PC-9 (cell line): ENCODE measurements at regions not wholly inside any gene's neighbourhood (a gene's known extent, or its start where the extent isn't known, plus 50 kb on each side); places are given as distances from the start of the nearest gene placed in this dataset.

Source experiments
- BruUV-seq: library from RNA; stranded (reverse); fragments of 400-500 nt; replicated peaks from 2 replicates; lab custom pipeline; 2021; lab: Mats Ljungman, UMichigan
- CTCF ChIA-PET: fragments of 300-600 bp; sonication (Branson Sonifier 250); formaldehyde crosslinking; loops from one replicate; lab custom pipeline; 2022; ENCODE audit warnings: antibody characterized with exemption; lab: Charles Lee
- POLR2A ChIA-PET: fragments of 300-600 bp; sonication (Branson Sonifier 250); formaldehyde crosslinking; loops from one replicate; lab custom pipeline; 2022; ENCODE audit warnings: antibody characterized with exemption; ENCODE audit not compliant: unreplicated experiment; lab: Charles Lee
- DNase-seq, 2 experiments: peaks; one replicate each; pipeline versions ENCODE4 v3.0.0 to v3.0.0-alpha.2; 2015 to 2022; ENCODE audit warnings: mixed read lengths in 1 of 2
- H2AFZ ChIP-seq: fragments of 200-600 bp; sonication (generic); 2 replicates; pipeline ENCODE4 v1.8.1; 2017; ENCODE audit warnings: antibody characterized with exemption
- H3F3A ChIP-seq: fragments of 200-600 bp; sonication (generic); 2 replicates; pipeline ENCODE4 v1.8.1; 2017; ENCODE audit warnings: antibody characterized with exemption, mild to moderate bottlenecking, low read depth; ENCODE audit not compliant: insufficient read depth
- H3K27ac ChIP-seq: fragments of 200-600 bp; sonication (generic); 2 replicates; pipeline ENCODE4 v1.6.1; 2016; ENCODE audit warnings: mixed run types
- H3K27me3 ChIP-seq: fragments of 200-600 bp; sonication (generic); 2 replicates; pipeline ENCODE4 v1.6.1; 2016; ENCODE audit warnings: low read depth, mixed run types; ENCODE audit not compliant: insufficient read depth
- H3K36me3 ChIP-seq: fragments of 200-600 bp; sonication (generic); 2 replicates; pipeline ENCODE4 v1.6.1; 2016; ENCODE audit warnings: low read depth, mixed run types
- H3K4me1 ChIP-seq: fragments of 200-600 bp; sonication (generic); replicated peaks from 2 replicates; pipeline ENCODE4 v1.6.1; 2016; ENCODE audit warnings: mixed run types; ENCODE audit not compliant: insufficient read depth
- H3K4me2 ChIP-seq: fragments of 200-600 bp; sonication (generic); 2 replicates; pipeline ENCODE4 v1.6.1; 2017; ENCODE audit warnings: mixed run types
- H3K4me3 ChIP-seq: fragments of 200-600 bp; sonication (generic); 2 replicates; pipeline ENCODE4 v1.6.1; 2016; ENCODE audit warnings: mixed run types
- H3K79me2 ChIP-seq: fragments of 200-600 bp; sonication (generic); 2 replicates; pipeline ENCODE4 v1.6.1; 2017; ENCODE audit warnings: low read depth, mixed run types
- H3K9me2 ChIP-seq: fragments of 200-600 bp; sonication (generic); 2 replicates; pipeline ENCODE4 v1.8.1; 2017; ENCODE audit warnings: mild to moderate bottlenecking; ENCODE audit not compliant: insufficient read depth
- H3K9me3 ChIP-seq: fragments of 200-600 bp; sonication (generic); 2 replicates; pipeline ENCODE4 v1.8.1; 2016; ENCODE audit warnings: low read depth; ENCODE audit not compliant: insufficient read depth
- H4K20me1 ChIP-seq: fragments of 200-600 bp; sonication (generic); 2 replicates; pipeline ENCODE4 v1.8.1; 2017; ENCODE audit not compliant: insufficient read depth
- CTCF ChIP-seq: fragments of 200-600 bp; sonication (generic); conservative IDR thresholded peaks from 2 replicates; pipeline ENCODE4 v1.6.1; 2017; ENCODE audit warnings: mixed run types, antibody characterized with exemption, mild to moderate bottlenecking, moderate library complexity
- EZH2 ChIP-seq: fragments of 200-600 bp; sonication (generic); IDR thresholded peaks from 2 replicates; pipeline ENCODE4 v1.8.0; 2017; ENCODE audit warnings: antibody characterized with exemption, low read depth
- intact Hi-C: fragments of 100-400 bp; cut with micrococcal nuclease; formaldehyde crosslinking; loops from one replicate; pipeline ENCODE4 v1.10.0; 2022; ENCODE audit not compliant: unreplicated experiment

GRCh38 chr6:119960036-119960435 lies 610.5 kb upstream of the MAN1A1 start:
- DNase-seq: no peak
- ChIA-PET CTCF (no interaction called here), POLR2A (no interaction called here)
- no TSS peak for BruUV-seq
- no peak overlapping the region for H3K27ac ChIP-seq
- H4K20me1 ChIP-seq: no peaks in the 10 kb centered on the region
- H3K4me3 ChIP-seq: no peak overlapping the region
- H2AFZ ChIP-seq: no peak overlapping the region
- intact Hi-C loops: no loop called here
- TF ChIP-seq CTCF: no peak
- no peak for TF ChIP-seq EZH2
- H3K9me2 ChIP-seq: peaks cover 4% of the 10 kb centered on the region; the same call in 1 of the 2 replicates
- H3K4me1 ChIP-seq: no peaks in the 10 kb centered on the region
- no peaks in the 10 kb centered on the region for H3K9me3 ChIP-seq
- no peaks in the 10 kb centered on the region for H3F3A ChIP-seq
- H3K27me3 ChIP-seq: no peaks in the 10 kb centered on the region
- H3K36me3 ChIP-seq: no peaks in the 10 kb centered on the region
- H3K4me2 ChIP-seq: no peak overlapping the region
- H3K79me2 ChIP-seq: no peaks in the 10 kb centered on the region

GRCh38 chr6:119957195-119957594 lies 607.6 kb upstream of the MAN1A1 start:
- no peak overlapping the region for H3K27ac ChIP-seq
- POLR2A ChIA-PET: no interaction called here
- no TSS peak for BruUV-seq
- TF ChIP-seq CTCF: no peak
- TF ChIP-seq EZH2: no peak
- CTCF ChIA-PET: no interaction called here
- no peak for DNase-seq
- peaks cover 2% of the 10 kb centered on the region; the same call in 1 of the 2 replicates for H3K9me3 ChIP-seq
- no peak overlapping the region for H3K4me3 ChIP-seq
- H3K79me2 ChIP-seq: no peaks in the 10 kb centered on the region
- H3K27me3 ChIP-seq: no peaks in the 10 kb centered on the region
- H4K20me1 ChIP-seq: no peaks in the 10 kb centered on the region
- no peaks in the 10 kb centered on the region for H3K36me3 ChIP-seq
- H3K9me2 ChIP-seq: peaks cover 4% of the 10 kb centered on the region; the same call in 1 of the 2 replicates
- intact Hi-C loops: no loop called here
- H3F3A ChIP-seq: no peaks in the 10 kb centered on the region
- no peak overlapping the region for H2AFZ ChIP-seq
- H3K4me1 ChIP-seq: no peaks in the 10 kb centered on the region
- no peak overlapping the region for H3K4me2 ChIP-seq

- no peak overlapping the region for H3K4me3 ChIP-seq
- no peaks in the 10 kb centered on the region for H3K9me2 ChIP-seq
- ChIA-PET CTCF (no interaction called here), POLR2A (no interaction called here)
- no peaks in the 10 kb centered on the region for H4K20me1 ChIP-seq
- H3K4me2 ChIP-seq: no peak overlapping the region
- H3F3A ChIP-seq: no peaks in the 10 kb centered on the region
- H3K36me3 ChIP-seq: no peaks in the 10 kb centered on the region
- no peak overlapping the region for H2AFZ ChIP-seq
- H3K4me1 ChIP-seq: peaks cover 11% of the 10 kb centered on the region
- peaks cover 2% of the 10 kb centered on the region; the same call in 1 of the 2 replicates for H3K9me3 ChIP-seq
- no peak overlapping the region for H3K27ac ChIP-seq
- DNase-seq: no peak
- no TSS peak for BruUV-seq
- no peaks in the 10 kb centered on the region for H3K27me3 ChIP-seq
- H3K79me2 ChIP-seq: no peaks in the 10 kb centered on the region
- TF ChIP-seq EZH2 (no peak), CTCF (no peak)
- intact Hi-C loops: no loop called here
These were observed 603.1 kb upstream of the MAN1A1 start for GRCh38 chr6:119952696-119953095.
